Spleen (tissue), 7 donors: ENCODE measurements at regions not wholly inside any gene's neighbourhood (a gene's known extent, or its start where the extent isn't known, plus 50 kb on each side); places are given as distances from the start of the nearest gene placed in this dataset.

Experiments
- CTCF ChIP-seq, 11 experiments: fragments of 200-600 bp in 7 of 11; fragments of 450-650 bp in 4 of 11; sonication (generic) in 4 of 11; IDR thresholded peaks in 8 of 11; conservative IDR thresholded peaks in 3 of 11; 1 replicate in 7 of 11; 2 replicates in 4 of 11; pipeline versions ENCODE4 v1.4.0 to v1.8.0; 2016 to 2021; ENCODE audit warnings: antibody characterized with exemption in 11 of 11, inconsistent platforms in 4 of 11, mild to moderate bottlenecking in 1 of 11
- POLR2A ChIP-seq, 3 donors: fragments of 450-650 bp; IDR thresholded peaks; one replicate each; pipeline ENCODE4 v1.5.1; 2017; ENCODE audit warnings: antibody characterized with exemption in 3 of 3, mild to moderate bottlenecking in 1 of 3
- POLR2AphosphoS5 ChIP-seq, 3 donors: sonication (generic); formaldehyde crosslinking; IDR thresholded peaks; one replicate each; pipeline ENCODE4 v1.5.1; 2017; ENCODE audit warnings: antibody characterized with exemption in 3 of 3
- donor health status: DM: no; HTN: no; CAD: no; lungs with moderate emphysema.
- donor health status: DM: no; HTN: no; CAD: no.
- donor health status: DM: no; HTN: no; CAD: no.

GRCh38 chr9:105860516-105860915 lies 166.2 kb downstream of the TMEM38B start:
- TF ChIP-seq CTCF (IDR thresholded peaks at IDR 0.05 in 8 of 11, conservative IDR thresholded peaks at IDR 0.05 in 3 of 11) (no peak), POLR2A (IDR thresholded peaks at IDR 0.05) (no peak), POLR2AphosphoS5 (IDR thresholded peaks at IDR 0.05) (no peak)
